ENCODE measurements at regions not wholly inside any gene's neighbourhood (a gene's known extent, or its start where the extent isn't known, plus 50 kb on each side); places are given as distances from the start of the nearest gene placed in this dataset.

- Histone ChIP-seq H3K9me3 (replicated peaks; ENCODE audit: control insufficient read depth, insufficient read depth, low read depth, low read length) (no peaks in the 10 kb centered on the region), H3K4me2 (ENCODE audit: insufficient read depth, low read length) (no peak overlapping the region), H3K9me1 (ENCODE audit: control insufficient read depth, insufficient read depth, low read length) (no peaks in the 10 kb centered on the region), H3K27ac (ENCODE audit: extremely low read depth, low read depth, low read length) (no peak overlapping the region), H3K4me3 (no peak overlapping the region), H3K27me3 (ENCODE audit: control insufficient read depth in 2 of 2, insufficient read depth in 2 of 2, low read length in 2 of 2) (no peaks in the 10 kb centered on the region), H2AFZ (ENCODE audit: low read depth, low read length) (no peak overlapping the region), H3K9ac (ENCODE audit: insufficient read depth in 1 of 2, low read depth in 2 of 2, low read length in 2 of 2) (no peak overlapping the region), H4K20me1 (replicated peaks; ENCODE audit: control insufficient read depth, insufficient read depth, low read length) (no peaks in the 10 kb centered on the region), H3K79me2 (ENCODE audit: control insufficient read depth, insufficient read depth, low read length) (no peaks in the 10 kb centered on the region), H3K4me1 (replicated peaks in 1 of 2; ENCODE audit: control insufficient read depth in 2 of 2, insufficient read depth in 2 of 2, low read length in 2 of 2) (no peaks in the 10 kb centered on the region), H3K36me3 (ENCODE audit: control insufficient read depth, insufficient read depth, low read length) (no peaks in the 10 kb centered on the region)
- ChIA-PET POLR2A (no interaction called here), CTCF (ENCODE audit: low intra/inter-chr PET ratio) (no interaction called here)
- no peak for FAIRE-seq
- in situ Hi-C loops (cut with MboI), result no loop called here
- BruUV-seq (replicated peaks), result no TSS peak
- intact Hi-C loops (cut with micrococcal nuclease), result no loop called here
- TF ChIP-seq HMGXB4 (CRISPR knock-in tag; IDR thresholded peaks at IDR 0.05), result no peak
- no peak for TF ChIP-seq E2F1 (CRISPR knock-in tag; IDR thresholded peaks at IDR 0.05)
- no peak for TF ChIP-seq HOXB6 (CRISPR knock-in tag; IDR thresholded peaks at IDR 0.05; ENCODE audit: borderline replicate concordance)
- TF ChIP-seq ZNF274 (IDR thresholded peaks at IDR 0.05; ENCODE audit: borderline replicate concordance, low read depth, low read length), result no peak
- no peak for TF ChIP-seq ZNF436 (CRISPR knock-in tag; IDR thresholded peaks at IDR 0.05)
- TF ChIP-seq MAFK (IDR thresholded peaks at IDR 0.05; ENCODE audit: low read length), result no peak
- ATAC-seq, result no peak
- 0% methylated on average over 8 of the region's 8 CpGs for WGBS (ENCODE audit: insufficient coverage, low coverage, missing lambda C conversion rate)
- DNase-seq (ENCODE audit: extremely low read depth in 1 of 4, low spot score in 3 of 4), result no peak
These were observed 153.6 kb downstream of the PTCSC3 start for GRCh38 chr14:36022765-36023410.

Measured in K562 (cell line).